Bronchial epithelial cell (primary cell): ENCODE measurements at regions not wholly inside any gene's neighbourhood (a gene's known extent, or its start where the extent isn't known, plus 50 kb on each side); places are given as distances from the start of the nearest gene placed in this dataset.

Source experiments
- DNase-seq: peaks from one replicate; pipeline ENCODE4 v3.0.0-alpha.2; 2010; ENCODE audit warnings: low read depth
- FAIRE-seq: peaks from 2 replicates; lab custom pipeline; 2011; peaks lifted over from hg19 to GRCh38; lab: Jason Lieb, UNC
- H3K27me3 ChIP-seq: 2 replicates; pipeline ENCODE4 v1.5.1; 2011; ENCODE audit warnings: low read length; ENCODE audit not compliant: control insufficient read depth, insufficient read depth
- H3K36me3 ChIP-seq: 2 replicates; pipeline ENCODE4 v1.5.1; 2011; ENCODE audit warnings: low read length; ENCODE audit not compliant: control insufficient read depth, insufficient read depth
- H3K4me3 ChIP-seq: 2 replicates; pipeline ENCODE4 v1.5.1; 2011; ENCODE audit warnings: mild to moderate bottlenecking, low read depth, low read length, control low read depth
- TF ChIP-seq, protein P1 (sequence below): IDR thresholded peaks from 2 replicates; pipeline ENCODE4 v1.5.1; 2011; ENCODE audit warnings: mild to moderate bottlenecking, moderate library complexity, low read length, control low read depth, inconsistent platforms; ENCODE audit not compliant: insufficient read depth, severe bottlenecking

DNA sequence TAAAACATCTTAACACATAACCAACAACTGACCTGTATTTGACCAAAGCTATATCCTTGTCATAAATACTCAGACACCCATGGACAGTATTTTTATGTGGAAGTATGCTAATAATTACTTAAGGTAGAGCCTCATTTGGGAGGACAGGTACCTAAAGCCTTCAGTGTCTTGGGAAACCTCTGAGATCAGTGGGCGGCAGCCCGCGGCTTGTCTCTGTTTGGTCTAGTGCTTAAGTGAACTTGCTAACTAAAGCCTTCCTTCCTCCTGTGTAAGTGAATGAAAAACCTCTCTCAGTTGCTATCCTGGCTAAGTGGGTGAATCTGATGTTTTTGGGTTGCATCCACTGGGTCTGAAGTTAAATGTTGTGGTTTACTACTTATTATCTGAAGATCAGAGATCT is 144.5 kb upstream of the AGR3 start:
- TF ChIP-seq, protein P1, sequence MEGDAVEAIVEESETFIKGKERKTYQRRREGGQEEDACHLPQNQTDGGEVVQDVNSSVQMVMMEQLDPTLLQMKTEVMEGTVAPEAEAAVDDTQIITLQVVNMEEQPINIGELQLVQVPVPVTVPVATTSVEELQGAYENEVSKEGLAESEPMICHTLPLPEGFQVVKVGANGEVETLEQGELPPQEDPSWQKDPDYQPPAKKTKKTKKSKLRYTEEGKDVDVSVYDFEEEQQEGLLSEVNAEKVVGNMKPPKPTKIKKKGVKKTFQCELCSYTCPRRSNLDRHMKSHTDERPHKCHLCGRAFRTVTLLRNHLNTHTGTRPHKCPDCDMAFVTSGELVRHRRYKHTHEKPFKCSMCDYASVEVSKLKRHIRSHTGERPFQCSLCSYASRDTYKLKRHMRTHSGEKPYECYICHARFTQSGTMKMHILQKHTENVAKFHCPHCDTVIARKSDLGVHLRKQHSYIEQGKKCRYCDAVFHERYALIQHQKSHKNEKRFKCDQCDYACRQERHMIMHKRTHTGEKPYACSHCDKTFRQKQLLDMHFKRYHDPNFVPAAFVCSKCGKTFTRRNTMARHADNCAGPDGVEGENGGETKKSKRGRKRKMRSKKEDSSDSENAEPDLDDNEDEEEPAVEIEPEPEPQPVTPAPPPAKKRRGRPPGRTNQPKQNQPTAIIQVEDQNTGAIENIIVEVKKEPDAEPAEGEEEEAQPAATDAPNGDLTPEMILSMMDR, result no peak
- no peak overlapping the region for H3K4me3 ChIP-seq
- no peaks in the 10 kb centered on the region for H3K36me3 ChIP-seq
- FAIRE-seq (no peak), DNase-seq (no peak)
- H3K27me3 ChIP-seq, result no peaks in the 10 kb centered on the region

DNA sequence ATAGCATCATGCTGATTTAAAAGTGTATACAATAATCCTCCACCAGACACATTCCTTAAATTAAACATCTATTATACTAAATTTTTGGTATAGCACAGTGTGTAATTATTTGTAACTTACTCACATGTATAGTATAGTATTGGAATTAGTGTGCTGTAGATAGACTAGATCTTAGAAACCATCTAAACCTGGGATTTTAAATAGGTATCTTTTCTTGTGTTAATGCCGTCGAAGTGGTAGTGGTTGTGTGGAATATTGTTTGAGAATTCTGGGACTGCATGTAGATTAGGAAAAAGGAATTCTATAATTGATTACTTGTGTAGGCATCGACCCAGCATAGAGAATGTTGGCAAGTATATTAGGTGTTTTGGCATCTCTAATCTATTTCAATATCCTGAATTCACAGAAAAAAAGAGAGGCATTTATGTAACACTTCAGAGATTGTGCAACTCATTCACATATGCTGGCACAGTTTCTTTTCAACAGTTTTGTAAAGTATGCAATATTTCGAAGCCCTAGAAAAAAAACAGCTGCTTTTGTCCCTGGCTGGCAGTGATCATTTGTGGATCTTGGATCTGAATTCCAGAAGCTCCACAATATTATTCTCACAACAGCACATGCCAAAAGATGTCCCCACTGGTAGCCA is 145.5 kb upstream of the AGR3 start:
- FAIRE-seq, result no peak

DNA sequence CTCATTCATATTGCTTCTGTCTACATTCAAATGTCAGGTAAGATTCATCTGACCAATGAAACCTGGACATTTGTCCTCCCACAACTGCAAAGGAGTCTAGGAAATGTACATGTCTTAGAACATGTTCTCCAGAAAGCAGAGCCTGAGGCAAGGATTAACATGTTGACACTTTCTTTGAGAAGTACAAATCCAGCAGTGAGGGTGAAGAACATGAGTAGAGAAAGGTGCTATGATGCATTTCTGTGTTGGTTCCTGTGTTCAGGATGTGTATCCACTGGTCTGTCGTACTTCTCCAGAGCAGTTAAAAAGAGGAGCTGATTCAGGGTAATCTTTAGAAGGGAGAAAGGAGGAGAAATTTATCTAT is 146.0 kb upstream of the AGR3 start:
- peak; percentile 43 for DNase-seq

More for the DNA sequence above, 145.5 kb upstream of the AGR3 start:
- no peak overlapping the region for H3K4me3 ChIP-seq
- TF ChIP-seq, protein P1, result no peak
- H3K36me3 ChIP-seq, result no peaks in the 10 kb centered on the region
- no peaks in the 10 kb centered on the region for H3K27me3 ChIP-seq
- no peak for DNase-seq

DNA sequence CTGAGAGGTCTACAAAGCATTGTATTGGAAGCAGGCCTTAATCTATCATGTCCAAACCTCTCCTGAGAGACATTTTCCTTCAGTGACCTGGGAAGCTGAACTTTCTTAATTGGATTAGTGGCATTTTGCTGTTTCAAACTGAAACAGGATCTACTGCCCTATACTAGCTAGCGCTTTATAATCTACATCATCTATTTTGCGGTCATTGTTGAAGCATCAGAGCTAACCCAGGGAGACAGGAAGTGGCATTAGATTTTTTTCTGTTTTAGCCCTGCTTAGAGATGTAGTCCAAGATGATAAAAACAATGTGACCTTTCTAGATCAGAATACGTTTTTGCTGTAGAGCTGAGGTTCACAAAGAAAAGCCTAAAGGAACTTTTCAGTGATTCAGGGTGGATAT is 147.4 kb upstream of the AGR3 start:
- no peak for DNase-seq
- TF ChIP-seq, protein P1, result no peak
- no peak for FAIRE-seq
- no peak overlapping the region for H3K4me3 ChIP-seq
- H3K27me3 ChIP-seq, result no peaks in the 10 kb centered on the region
- H3K36me3 ChIP-seq, result no peaks in the 10 kb centered on the region

More for the DNA sequence above, 146.0 kb upstream of the AGR3 start:
- Histone ChIP-seq H3K36me3 (no peaks in the 10 kb centered on the region), H3K4me3 (no peak overlapping the region), H3K27me3 (no peaks in the 10 kb centered on the region)
- TF ChIP-seq, protein P1, result no peak
- peak; percentile 80 for FAIRE-seq

DNA sequence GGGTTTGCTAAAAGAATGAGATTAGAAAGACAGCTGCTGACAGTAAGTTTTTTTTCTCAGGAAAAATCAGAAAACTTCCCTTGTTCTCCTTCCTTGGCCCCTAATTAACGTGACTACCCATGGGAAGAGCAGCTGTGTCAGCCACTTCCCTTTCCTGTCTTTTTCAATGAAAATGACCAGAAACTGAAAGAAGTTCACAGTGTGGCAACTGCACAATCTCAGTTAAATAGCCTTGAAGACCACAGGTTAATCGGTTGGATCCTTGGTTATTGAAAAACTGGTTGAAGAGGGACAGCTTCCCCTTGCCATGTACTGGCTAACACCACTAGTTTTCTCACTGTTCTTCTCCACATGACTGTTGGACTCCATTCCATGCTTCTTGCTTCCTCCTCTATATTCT is 148.8 kb upstream of the AGR3 start:
- H3K27me3 ChIP-seq, result no peaks in the 10 kb centered on the region
- DNase-seq (no peak), FAIRE-seq (no peak)
- TF ChIP-seq, protein P1, result no peak
- H3K36me3 ChIP-seq, result no peaks in the 10 kb centered on the region
- H3K4me3 ChIP-seq, result no peak overlapping the region
